ENCODE measurements at regions not wholly inside any gene's neighbourhood (a gene's known extent, or its start where the extent isn't known, plus 50 kb on each side); places are given as distances from the start of the nearest gene placed in this dataset.

- no peak for ATAC-seq
- peaks cover 6% of the 10 kb centered on the region for H3K9me3 ChIP-seq
- H3K4me3 ChIP-seq, result no peak overlapping the region
- no peak overlapping the region for H3K27ac ChIP-seq
- no peak for TF ChIP-seq CTCF (IDR thresholded peaks at IDR 0.05)
- H3K4me1 ChIP-seq, result no peaks in the 10 kb centered on the region
- no peaks in the 10 kb centered on the region for H3K36me3 ChIP-seq
- DNase-seq, result no peak
- H3K27me3 ChIP-seq, result no peaks in the 10 kb centered on the region
- intact Hi-C loops (cut with DNase I), result no loop called here
These were observed 881.9 kb downstream of the QKI start for GRCh38 chr6:164296411-164296810.

GRCh38 chr6:164294047-164294784 is 879.7 kb downstream of the QKI start:
- DNase-seq (no peak), ATAC-seq (no peak)
- Histone ChIP-seq H3K4me1 (no peaks in the 10 kb centered on the region), H3K4me3 (no peak overlapping the region), H3K36me3 (no peaks in the 10 kb centered on the region), H3K27ac (no peak overlapping the region), H3K27me3 (no peaks in the 10 kb centered on the region), H3K9me3 (peaks cover 8% of the 10 kb centered on the region)
- intact Hi-C loops (cut with DNase I), result no loop called here
- no peak for TF ChIP-seq CTCF (IDR thresholded peaks at IDR 0.05)

DNA sequence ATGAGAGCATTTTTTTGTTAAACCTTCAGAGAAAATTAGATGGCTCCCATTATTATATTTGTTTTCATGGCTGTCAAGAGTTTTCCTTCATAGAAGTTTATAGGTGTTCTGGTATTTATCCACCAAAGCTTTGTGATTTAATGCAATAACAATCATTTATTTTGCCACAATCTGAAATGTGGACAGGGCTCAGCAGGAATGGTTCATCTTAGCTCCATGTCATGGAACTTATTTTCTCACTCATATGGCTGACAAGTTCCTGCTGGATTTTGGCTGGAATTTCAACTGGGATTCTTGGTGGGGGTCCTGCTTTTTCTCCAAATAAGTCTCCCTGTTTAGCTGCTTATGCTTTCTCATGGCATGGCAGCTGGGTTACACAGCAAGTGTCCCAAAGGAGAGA is 876.7 kb downstream of the QKI start:
- intact Hi-C loops (cut with DNase I), result no loop called here
- H3K9me3 ChIP-seq, result peaks cover 8% of the 10 kb centered on the region
- TF ChIP-seq CTCF (IDR thresholded peaks at IDR 0.05), result no peak

DNA sequence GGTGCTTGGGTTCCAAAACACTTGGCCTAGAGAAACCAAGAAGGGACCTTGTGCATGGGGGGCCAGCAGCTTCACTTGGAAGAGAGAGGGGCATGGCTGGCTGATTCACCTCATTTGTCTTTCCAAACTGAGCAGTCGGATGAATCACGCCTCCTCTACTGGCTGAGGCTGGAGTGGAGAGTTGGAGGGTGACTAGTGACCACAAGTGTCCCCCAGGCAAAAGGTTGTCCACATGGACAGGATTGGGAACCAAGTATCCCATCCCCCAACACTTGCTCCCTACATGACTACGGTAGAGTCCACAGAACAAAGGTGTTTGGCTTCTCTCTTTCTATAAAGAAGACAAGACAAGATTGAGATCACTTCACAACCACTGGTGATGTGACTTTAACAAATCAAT is 875.6 kb downstream of the QKI start:
- TF ChIP-seq CTCF (IDR thresholded peaks at IDR 0.05), result no peak
- Histone ChIP-seq H3K36me3 (no peaks in the 10 kb centered on the region), H3K27me3 (no peaks in the 10 kb centered on the region), H3K9me3 (peaks cover 8% of the 10 kb centered on the region), H3K27ac (no peak overlapping the region), H3K4me1 (no peaks in the 10 kb centered on the region), H3K4me3 (no peak overlapping the region)
- ATAC-seq (no peak), DNase-seq (no peak)
- intact Hi-C loops (cut with DNase I), result no loop called here

More for the DNA sequence above, 876.7 kb downstream of the QKI start:
- no peaks in the 10 kb centered on the region for H3K4me1 ChIP-seq
- DNase-seq (no peak), ATAC-seq (no peak)
- no peak overlapping the region for H3K4me3 ChIP-seq
- no peaks in the 10 kb centered on the region for H3K36me3 ChIP-seq
- H3K27ac ChIP-seq, result no peak overlapping the region
- H3K27me3 ChIP-seq, result no peaks in the 10 kb centered on the region

GRCh38 chr6:164286011-164286410 is 871.5 kb downstream of the QKI start:
- TF ChIP-seq CTCF (IDR thresholded peaks at IDR 0.05), result no peak
- Histone ChIP-seq H3K4me3 (no peak overlapping the region), H3K27me3 (no peaks in the 10 kb centered on the region), H3K36me3 (no peaks in the 10 kb centered on the region), H3K9me3 (no peaks in the 10 kb centered on the region), H3K27ac (no peak overlapping the region), H3K4me1 (no peaks in the 10 kb centered on the region)
- intact Hi-C loops (cut with DNase I), result no loop called here
- ATAC-seq (no peak), DNase-seq (no peak)

GRCh38 chr6:164283574-164283973 is 869.1 kb downstream of the QKI start:
- Histone ChIP-seq H3K27me3 (no peaks in the 10 kb centered on the region), H3K4me3 (no peak overlapping the region), H3K4me1 (no peaks in the 10 kb centered on the region), H3K27ac (no peak overlapping the region), H3K9me3 (no peaks in the 10 kb centered on the region), H3K36me3 (no peaks in the 10 kb centered on the region)
- DNase-seq (no peak), ATAC-seq (no peak)
- intact Hi-C loops (cut with DNase I), result no loop called here
- TF ChIP-seq CTCF (IDR thresholded peaks at IDR 0.05), result no peak
